Stromal cell of bone marrow (primary cell): ENCODE measurements at regions not wholly inside any gene's neighbourhood (a gene's known extent, or its start where the extent isn't known, plus 50 kb on each side); places are given as distances from the start of the nearest gene placed in this dataset.
"Not testable (repeated sequence)": the region's sequence is repeated elsewhere in the genome, so short reads cannot be mapped to it uniquely, and the experiment has no call there.

Experiments used
- DNase-seq: peaks from one replicate; pipeline ENCODE4 v3.0.0-alpha.2; 2012; ENCODE audit warnings: low read depth

DNA sequence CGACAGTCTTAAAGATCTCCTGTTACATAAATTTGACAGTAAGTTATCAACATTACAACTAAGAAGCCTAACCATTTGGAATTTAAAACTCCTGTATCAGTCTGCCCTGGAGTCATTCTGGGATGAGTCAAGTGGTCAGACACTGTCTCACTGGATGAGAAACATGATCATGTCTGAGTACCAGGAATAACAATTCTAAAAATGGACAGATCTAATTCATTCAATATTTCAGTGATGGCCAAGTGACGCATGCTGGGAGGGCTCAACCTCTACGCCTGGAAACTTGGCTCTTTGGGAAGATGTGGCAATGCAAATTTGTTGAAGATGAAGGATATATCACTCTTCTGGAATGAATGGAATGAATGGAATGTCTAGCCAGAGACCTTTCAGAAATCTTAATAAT lies 1427.2 kb downstream of the STIM2 start:
- peak; percentile 96 for DNase-seq

DNA sequence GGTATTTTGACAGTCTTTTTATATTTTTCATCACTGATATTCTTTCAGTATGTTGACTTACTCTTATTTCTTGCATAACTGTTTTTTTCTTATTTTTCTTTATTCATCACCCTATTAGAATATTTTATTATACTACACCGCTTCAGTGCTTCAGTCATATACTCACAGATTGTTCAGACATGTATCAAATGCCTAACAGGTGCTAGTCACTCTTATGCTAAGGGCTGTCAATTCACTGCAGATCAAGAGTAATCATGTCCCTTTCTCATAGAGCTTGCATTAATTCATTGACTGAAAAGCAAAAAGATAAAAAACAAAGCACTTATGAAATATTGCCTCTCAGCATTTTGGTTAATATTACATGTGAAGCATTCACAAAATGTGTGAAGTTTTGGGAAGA lies 1435.6 kb downstream of the STIM2 start:
- no peak for DNase-seq

DNA sequence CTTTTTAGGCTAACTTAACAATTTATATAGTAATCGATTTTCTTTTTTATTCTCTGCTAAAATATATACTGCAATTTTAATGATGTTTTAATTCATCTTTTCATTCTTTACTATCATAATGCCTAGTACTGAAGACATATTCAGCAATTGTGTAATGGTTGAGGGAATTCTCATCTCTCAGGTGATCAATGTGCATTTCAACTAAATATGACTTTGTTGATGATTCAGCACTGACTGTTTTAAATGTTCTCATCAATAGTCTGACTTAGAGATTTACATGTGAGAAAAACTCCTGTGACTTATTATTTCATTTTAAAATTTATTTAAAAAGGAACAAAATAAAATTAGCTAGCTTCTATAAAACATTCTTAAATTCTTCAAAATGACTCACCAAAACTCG lies 1450.3 kb downstream of the STIM2 start:
- DNase-seq, result no peak

DNA sequence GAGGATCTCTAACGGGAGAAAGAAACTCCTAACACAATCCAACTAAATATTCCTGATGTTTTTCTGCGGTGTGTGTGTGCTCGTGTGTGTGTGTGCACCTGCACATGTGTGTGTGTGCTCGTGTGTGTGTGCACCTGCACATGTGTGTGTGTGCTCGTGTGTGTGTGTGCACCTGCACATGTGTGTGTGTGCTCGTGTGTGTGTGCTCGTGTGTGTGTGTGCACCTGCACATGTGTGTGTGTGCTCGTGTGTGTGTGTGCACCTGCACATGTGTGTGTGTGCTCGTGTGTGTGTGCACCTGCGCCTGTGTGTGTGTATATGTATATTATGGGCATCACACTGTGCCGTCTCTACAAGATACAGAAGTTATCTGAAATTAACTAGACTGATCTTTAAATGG lies 1451.9 kb downstream of the STIM2 start:
- DNase-seq, result not testable (repeated sequence)

DNA sequence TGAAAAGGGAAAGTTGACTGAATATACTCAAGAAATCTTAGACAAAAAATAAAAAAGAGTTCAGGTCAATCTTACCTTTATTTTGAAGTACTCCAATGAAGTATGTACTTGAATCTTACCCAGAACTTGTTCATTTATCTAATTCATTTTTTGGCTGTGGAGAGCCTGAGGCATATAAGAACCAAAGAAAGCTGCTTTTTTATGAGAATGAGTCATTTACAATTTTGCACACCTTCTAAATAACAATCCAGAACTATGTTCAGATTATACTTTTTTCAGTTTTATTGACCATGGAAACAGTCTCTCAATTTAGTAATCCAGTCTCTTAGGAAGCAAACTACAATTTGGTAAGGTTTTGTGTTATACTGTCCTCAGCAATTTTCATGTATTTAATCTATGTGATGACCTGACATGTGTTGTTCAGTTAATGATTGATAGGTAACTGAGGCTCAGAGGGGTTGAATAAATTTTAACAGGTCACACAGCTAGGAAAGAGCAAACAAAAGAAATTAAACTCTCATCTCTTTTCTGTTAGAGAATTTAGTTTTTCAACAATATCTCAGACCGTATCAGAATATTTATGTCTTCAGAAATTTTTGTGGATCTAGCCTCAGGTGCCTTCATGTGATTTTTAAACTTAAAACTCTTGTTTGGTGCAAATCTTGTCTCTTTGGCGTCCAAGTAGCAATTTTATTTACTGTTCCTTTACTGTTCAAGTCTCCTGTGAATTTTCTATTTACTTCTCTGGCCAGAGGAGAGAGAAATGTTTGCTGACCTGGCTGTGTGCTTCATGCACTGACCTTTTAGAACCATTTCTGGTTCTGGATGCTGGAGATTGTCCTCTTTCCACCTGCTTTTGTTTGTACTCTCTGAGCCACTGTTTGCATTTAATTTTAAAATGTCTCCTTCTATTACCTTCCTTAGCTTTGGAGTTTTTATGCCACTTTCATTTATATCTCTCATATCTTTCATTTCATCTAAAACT lies 1453.4 kb downstream of the STIM2 start:
- DNase-seq, result no peak

DNA sequence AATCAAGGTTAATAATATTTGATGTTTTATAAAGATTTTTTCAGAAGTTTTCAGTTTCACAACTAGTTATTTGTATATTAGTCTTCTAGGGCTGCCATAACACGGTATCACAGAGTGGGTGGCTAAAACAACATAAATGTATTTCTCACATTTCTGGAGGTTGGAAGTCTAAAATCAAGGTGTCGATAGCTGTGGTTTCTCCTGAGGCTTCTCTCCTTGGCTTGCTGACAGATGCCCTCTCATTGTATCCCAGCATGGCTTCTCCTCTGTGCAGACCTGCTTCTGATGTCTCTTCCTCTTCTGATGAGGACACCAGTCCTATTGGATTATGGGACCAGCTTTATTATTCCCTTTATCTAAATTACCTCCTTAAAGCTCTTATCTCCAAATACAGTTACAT lies 1456.6 kb downstream of the STIM2 start:
- DNase-seq, result no peak

DNA sequence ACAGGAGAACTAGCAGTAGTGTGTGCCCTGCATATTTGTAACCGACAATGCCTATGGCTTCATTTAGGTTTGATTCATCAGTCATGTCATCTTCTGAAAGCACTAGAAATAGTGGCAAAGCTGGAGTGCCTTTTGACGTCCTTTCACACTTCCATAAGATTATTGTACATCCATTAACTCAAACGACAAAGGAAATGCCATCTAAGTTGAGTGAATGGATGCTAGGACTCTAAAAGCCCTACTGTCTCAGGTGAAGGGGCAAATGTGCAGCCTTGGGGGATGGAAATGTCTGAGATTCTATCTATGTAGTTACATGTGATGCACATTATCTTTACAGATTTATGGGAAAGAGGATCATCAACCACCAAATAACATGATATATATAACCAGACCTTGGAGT lies 1473.6 kb downstream of the STIM2 start:
- DNase-seq, result no peak

DNA sequence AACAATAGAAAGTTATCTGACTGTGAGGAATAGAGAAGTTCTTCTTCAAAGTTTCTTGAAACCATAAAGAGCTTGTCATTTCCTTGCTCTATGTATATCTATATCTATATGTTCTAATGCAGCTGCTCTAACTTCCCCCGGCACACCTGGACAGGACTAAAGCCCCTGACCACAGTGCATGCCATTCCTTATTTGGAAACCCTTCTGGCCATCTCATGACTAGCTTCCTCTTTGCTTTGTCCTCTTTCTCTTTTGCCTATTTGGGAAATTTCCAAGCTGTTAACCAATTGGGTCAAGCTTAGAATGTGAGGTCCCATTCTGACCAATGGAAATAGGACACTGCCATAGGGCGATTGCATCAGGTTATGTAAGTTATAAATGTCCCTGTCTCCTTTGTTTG lies 1481.1 kb downstream of the STIM2 start:
- DNase-seq, result no peak

DNA sequence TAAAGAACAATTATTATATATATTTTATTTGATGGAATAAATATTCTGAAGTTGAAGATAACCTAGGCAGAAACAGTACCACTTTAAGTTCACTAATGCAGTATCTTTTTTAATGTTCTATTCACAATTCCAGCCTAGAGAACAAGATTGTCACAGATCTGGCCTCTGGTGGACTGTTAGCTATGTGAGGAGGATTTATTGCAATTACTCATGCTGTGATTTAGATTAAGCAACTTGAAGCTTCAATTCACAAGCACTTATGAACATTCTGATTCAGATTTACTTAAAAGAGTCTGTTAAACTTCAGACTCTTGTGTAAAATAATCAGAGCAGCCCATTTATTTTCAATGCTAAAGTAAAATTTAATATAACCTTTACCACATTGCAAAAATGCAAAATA lies 1489.8 kb downstream of the STIM2 start:
- peak; percentile 44 for DNase-seq

DNA sequence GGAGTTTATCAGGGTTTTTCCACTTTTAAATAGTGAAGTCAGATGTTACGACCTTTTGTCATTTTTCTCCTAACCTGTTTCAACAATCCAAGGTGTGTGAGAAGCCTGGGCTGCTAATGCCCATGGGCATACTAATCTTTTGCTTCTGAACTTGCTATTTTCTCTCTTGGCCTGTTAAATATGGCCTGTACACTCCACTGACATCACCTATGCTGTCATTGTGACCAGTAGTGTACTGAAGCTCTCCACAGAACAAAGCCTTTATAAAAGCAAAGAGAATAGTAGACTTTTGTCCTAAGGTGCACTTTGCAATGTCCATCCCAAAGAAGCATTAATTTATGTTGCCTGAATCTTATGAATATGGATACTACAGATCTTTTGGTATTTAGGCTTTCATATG lies 1490.5 kb downstream of the STIM2 start:
- no peak for DNase-seq

DNA sequence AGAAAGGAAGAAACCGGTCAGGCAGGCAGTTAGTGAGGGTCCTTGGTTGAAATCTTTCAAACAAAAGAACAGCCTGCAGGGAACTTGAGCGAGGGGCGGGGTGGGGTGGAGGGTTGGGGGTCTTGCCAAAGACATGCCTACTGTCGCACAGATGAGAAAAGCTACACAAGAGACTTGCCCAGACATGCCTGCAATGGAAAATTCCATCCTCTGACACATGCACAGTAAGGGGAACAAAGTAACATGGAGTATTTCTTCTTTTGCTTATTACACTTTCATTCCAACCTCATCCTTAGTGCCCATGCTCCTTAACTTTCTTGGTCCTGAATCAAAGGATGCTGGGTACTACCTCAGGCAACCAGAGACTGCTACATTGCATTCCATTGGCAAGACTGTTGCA lies 1491.2 kb downstream of the STIM2 start:
- no peak for DNase-seq

DNA sequence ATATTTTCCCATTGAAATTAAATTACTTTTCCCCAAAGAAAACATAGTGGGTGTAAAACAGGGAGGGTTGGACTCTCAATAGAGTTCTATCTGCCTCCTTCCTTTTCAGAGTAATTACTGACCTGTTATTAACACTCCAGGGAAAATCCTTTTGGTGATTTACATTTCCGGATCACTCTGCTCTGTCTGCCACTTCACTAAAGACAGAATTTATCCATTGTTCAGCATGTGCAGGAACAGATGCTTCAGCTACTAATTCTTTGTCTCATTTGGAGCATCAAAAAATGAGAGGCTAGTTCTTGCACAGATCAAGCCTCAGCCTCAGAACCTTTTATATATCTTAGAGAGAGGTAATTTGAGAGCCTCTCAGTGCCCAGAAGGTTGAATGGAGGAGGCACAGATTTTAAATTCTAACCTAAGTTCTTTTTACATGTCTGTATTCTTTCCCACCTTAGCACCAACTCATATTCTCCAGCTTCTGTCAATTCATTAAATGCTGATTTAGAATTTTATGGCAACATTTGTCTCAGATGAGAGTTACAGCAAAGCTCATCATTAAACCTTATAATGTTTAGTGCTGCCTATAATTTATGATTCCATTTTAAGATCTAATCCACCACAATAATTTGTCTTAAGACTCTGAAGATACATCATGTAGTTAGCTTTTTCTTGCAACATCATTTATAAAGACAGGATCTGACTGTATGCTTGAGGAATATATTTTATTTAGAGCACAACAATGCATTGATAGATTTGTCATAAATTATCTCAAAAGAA lies 1494.4 kb downstream of the STIM2 start:
- DNase-seq, result no peak

DNA sequence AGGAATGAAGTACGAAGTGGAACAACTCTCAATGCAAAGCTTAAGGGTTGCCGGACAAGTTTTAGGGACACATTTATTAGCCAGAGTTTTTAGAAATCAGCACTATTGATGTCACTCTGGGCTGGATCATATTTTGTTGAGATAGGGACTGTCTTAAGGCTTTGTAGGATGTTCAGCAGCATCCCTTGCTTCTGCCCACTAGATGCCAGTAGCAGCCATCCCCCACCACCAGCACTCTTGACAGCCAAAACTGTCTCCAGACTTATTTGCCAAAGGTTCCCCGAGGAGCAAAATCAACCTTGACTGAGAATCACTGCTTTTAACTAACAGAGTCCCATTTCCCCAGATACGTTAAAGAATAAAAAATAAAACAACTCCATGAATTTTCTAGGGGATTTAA lies 1497.3 kb downstream of the STIM2 start:
- peak; percentile 31 for DNase-seq

DNA sequence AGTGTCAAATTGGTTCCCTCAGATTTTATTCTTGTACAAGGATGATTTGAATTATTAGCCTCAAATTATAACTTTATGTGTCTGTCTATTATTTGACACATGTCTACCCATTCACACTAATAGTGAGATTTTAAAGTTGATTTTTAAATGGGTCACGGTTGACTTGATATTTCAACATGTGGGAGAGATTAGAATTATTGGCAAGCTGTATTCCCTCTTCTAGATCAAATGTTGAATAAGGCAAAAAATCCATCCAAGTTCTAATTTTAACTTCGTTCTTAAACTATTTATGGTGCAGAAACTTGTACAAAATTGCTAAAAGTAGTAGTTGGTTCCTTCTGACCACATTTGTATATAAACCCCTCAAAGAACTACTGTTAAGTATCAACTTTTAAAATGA lies 1498.0 kb downstream of the STIM2 start:
- DNase-seq, result no peak

DNA sequence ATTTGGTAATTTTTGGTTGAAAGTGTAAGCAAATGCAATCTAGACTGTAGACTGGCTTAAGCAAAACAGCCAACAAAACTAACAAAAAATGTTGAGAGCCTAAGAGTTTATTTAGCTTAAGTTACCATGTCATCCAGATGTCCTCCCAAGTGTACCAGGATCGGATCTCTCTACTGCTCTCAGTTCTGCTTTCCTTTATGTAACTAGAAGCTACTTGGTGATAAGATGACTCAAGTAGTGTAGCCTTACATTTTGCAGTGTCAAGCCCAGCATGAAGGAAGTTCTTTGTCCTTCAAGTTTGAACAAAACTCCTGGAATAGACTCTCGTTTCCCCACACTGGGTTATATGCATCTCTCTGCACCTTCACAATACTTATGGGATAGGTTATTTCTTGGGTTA lies 1500.0 kb downstream of the STIM2 start:
- DNase-seq, result no peak

DNA sequence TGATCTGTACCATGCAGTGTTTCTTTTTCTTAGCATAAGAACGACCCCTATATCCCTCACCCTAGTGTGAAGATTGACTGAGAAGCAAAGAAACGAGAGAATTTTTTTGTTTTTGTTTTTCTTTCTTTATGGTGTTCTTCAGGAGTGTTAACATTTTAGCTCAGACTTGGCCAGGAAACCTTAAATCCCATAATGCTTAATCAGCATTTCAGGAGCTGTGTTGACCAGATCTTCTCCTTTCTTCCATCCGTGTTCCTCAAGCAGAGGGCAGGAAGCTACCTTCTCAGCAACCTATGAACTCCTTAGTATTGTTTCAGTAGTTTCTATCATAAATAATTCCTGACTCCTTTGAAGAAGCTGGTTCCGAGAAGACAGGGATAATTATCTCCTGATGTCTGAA lies 1501.5 kb downstream of the STIM2 start:
- no peak for DNase-seq

DNA sequence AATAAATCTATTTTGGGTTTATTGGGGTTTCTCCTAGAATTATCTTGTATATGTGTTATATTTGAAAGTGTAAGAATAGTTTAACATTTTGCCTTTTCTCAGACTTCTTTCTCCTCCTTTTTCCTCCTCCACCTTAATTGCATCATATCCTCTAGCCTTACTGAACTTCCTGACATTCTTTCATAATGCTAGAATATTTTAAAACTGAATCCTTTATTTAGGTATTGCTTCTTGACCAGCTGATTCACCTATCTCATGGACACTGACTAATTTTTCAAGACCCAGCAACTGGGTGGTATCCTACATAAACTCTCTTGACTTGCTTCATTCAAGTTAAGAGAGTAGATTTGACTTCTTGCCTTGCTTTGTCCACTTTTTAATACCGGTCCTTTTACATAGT lies 1508.9 kb downstream of the STIM2 start:
- DNase-seq, result no peak

DNA sequence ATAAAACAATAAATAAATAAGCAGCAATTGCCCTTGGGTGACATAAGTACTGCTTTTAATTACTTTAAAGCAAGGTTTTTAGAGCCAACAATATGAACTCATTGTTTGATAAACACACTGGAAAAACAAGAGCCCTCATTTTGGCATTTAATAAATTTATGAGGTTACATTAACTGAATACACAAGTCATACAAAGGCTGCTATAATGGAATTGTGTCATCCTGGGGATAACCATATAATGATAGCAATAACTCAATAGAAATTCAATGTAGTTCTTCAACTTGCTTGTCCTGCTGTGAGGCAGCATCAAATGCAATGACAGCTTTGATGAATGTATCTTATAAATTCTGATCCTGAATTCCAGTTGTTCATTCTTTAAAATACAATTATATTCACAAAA lies 1512.5 kb downstream of the STIM2 start:
- no peak for DNase-seq

DNA sequence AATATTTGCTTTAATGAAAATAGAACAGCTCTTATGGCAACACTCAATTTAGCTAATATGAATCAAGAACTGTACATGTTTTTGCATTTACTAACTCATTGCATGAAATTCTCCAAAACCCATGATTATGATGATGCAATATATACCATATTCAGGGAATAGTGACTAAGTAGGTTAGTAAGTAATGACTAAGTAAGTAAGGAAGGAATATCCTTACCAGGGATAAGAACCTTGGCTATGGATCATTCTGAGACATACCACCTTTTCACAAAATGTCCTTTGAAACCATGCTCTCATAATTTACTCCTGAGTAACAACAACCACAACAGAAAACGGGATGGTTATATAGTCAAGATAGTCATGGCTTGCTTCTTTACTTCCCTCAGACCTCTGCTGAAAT lies 1513.0 kb downstream of the STIM2 start:
- no peak for DNase-seq

DNA sequence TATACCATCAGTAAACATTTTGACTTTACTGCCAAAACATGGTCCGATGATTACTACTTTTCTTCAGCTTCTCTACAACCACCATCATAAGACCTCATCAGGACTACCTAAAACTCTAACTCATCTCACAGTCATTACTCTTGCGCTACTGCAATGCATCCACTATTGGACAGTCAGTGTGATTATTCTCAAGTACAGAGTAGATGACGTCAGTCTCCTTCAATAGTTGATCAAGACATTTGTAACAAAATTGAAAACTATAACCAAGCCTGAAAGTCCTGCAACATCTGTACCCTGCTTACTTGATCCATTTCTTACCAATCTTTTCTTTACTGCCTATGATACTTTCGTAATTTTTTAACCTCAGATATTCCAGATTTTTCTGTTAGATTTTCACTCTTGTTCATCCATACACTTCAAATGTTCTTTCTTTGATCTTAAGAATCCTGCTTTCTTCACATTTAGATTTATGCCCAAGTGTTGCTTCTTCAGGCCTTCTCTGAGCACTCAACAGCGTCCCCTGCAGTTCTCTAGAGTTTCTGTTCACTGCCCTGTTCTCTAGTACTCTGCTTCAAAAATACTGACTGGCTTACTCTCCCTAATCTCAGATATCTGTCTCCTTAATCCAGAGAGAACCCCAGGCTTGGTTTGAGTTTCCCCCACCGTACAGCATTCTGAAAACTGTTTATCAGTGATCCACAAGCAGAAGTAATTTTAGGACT lies 1517.6 kb downstream of the STIM2 start:
- DNase-seq, result no peak

DNA sequence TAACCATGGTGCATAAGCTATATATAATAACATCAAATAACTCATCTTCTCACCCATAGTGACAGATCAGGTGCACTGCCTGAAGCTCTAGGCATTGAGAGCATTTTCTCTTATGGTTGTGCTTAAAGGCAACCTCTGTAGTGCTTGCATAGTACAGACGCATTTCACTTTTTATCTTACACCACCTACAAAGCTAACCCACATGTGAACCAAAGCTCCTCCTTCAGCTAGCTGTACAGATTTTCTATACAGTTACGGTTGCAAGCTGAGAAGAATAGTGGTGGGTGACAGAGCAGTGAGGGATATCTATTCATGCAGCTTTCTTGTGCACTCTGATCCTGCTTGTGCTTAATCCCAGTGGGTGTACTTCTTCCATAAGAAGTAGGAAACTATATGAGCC lies 1525.2 kb downstream of the STIM2 start:
- no peak for DNase-seq

DNA sequence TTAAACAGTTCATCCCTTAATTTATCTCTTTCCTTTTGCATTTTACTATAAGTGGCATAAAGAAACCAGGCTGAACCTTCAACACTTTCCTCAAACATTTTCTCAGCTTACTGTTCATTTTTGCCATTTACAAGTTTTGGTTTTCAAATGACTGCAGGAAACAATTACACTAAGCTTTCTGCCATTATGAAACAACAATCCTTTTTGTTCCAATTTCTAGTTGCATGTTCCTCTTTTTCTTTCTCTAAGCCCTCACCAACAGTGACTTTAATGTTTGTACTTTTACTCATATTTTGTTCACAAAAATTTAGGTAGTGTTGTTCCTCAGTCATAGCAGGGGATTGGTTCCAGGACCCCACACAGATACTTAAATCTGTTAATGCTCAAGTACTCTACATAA lies 1526.1 kb downstream of the STIM2 start:
- DNase-seq, result no peak

DNA sequence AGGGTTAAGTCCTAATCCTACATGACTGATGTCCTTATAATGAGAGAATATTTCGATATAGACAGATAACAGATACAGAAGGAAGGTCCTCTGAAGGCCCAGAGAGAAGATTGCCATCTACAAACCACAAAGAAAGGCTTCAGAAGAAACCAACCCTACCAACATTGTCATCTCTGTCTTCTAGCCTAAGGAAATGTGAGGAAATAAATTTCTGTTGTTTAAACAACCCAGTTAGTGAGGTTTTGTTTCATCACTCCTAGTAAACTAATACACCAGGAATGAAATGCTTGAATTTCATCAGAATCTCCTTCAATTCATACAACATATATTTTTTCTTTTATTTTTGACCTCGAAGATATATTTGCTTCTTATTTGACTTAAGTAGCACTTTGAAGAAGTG lies 1527.8 kb downstream of the STIM2 start:
- DNase-seq, result no peak
